NCI-H345 treated with DMSO at 0.1 percent for 48 hours (cell line): ENCODE measurements at regions not wholly inside any gene's neighbourhood (a gene's known extent, or its start where the extent isn't known, plus 50 kb on each side); places are given as distances from the start of the nearest gene placed in this dataset.

Experiments used
- DNase-seq: peaks from one replicate; lab custom pipeline; 2025; ENCODE audit not compliant: unreplicated experiment; lab: John Stamatoyannopoulos, UW

- DNase-seq = no peak
Measured at GRCh38 chr3:80533553-80533952, 765.8 kb upstream of the ROBO1 start.

- no peak for DNase-seq
Measured at GRCh38 chr3:80526153-80526552, 758.4 kb upstream of the ROBO1 start.

GRCh38 chr3:80521081-80521480 lies 753.3 kb upstream of the ROBO1 start:
- DNase-seq = no peak

- DNase-seq = no peak
Measured at GRCh38 chr3:80519436-80519835, 751.6 kb upstream of the ROBO1 start.

GRCh38 chr3:80496452-80496851 lies 728.7 kb upstream of the ROBO1 start:
- no peak for DNase-seq

GRCh38 chr3:80492162-80492561 lies 724.4 kb upstream of the ROBO1 start:
- no peak for DNase-seq

GRCh38 chr3:80472961-80473360 lies 705.2 kb upstream of the ROBO1 start:
- no peak for DNase-seq

- DNase-seq = no peak
Measured at GRCh38 chr3:80472459-80472858, 704.7 kb upstream of the ROBO1 start.

GRCh38 chr3:80470433-80470832 lies 702.6 kb upstream of the ROBO1 start:
- DNase-seq = no peak

GRCh38 chr3:80465746-80466145 lies 697.9 kb upstream of the ROBO1 start:
- DNase-seq = no peak

GRCh38 chr3:80451393-80451792 lies 683.6 kb upstream of the ROBO1 start:
- DNase-seq = no peak

GRCh38 chr3:80445641-80446040 lies 677.8 kb upstream of the ROBO1 start:
- no peak for DNase-seq

- DNase-seq = no peak
Measured at GRCh38 chr3:80445053-80445452, 677.3 kb upstream of the ROBO1 start.

GRCh38 chr3:80439490-80439889 lies 671.7 kb upstream of the ROBO1 start:
- no peak for DNase-seq

- DNase-seq = no peak
Measured at GRCh38 chr3:80434366-80434765, 666.6 kb upstream of the ROBO1 start.

- no peak for DNase-seq
Measured at GRCh38 chr3:80424951-80425350, 657.2 kb upstream of the ROBO1 start.

- no peak for DNase-seq
Measured at GRCh38 chr3:80408030-80408721, 640.4 kb upstream of the ROBO1 start.

- DNase-seq = no peak
Measured at GRCh38 chr3:80405618-80406017, 637.8 kb upstream of the ROBO1 start.

GRCh38 chr3:80395023-80395422 lies 627.2 kb upstream of the ROBO1 start:
- DNase-seq = no peak

- DNase-seq = no peak
Measured at GRCh38 chr3:80391573-80391972, 623.8 kb upstream of the ROBO1 start.

GRCh38 chr3:80384811-80385210 lies 617.0 kb upstream of the ROBO1 start:
- DNase-seq = no peak

- DNase-seq = no peak
Measured at GRCh38 chr3:80374423-80374822, 606.6 kb upstream of the ROBO1 start.

GRCh38 chr3:80368616-80369015 lies 600.8 kb upstream of the ROBO1 start:
- DNase-seq = no peak
